Gastroesophageal sphincter (tissue), 3 donors: ENCODE measurements at regions not wholly inside any gene's neighbourhood (a gene's known extent, or its start where the extent isn't known, plus 50 kb on each side); places are given as distances from the start of the nearest gene placed in this dataset.

ENCODE experiments used
- POLR2A ChIP-seq, 2 donors: fragments of 450-650 bp; IDR thresholded peaks; one replicate each; pipeline ENCODE4 v1.6.1; 2017; ENCODE audit warnings: antibody characterized with exemption in 2 of 2, mild to moderate bottlenecking in 2 of 2, moderate library complexity in 1 of 2
- TF ChIP-seq, protein P1 (sequence below), 4 experiments: fragments of 200-600 bp in 2 of 4; fragments of 450-650 bp in 2 of 4; sonication (generic) in 1 of 4; IDR thresholded peaks; one replicate each; pipeline ENCODE4 v1.5.1; 2017 to 2019; ENCODE audit warnings: antibody characterized with exemption in 4 of 4, mild to moderate bottlenecking in 2 of 4, moderate library complexity in 2 of 4

DNA sequence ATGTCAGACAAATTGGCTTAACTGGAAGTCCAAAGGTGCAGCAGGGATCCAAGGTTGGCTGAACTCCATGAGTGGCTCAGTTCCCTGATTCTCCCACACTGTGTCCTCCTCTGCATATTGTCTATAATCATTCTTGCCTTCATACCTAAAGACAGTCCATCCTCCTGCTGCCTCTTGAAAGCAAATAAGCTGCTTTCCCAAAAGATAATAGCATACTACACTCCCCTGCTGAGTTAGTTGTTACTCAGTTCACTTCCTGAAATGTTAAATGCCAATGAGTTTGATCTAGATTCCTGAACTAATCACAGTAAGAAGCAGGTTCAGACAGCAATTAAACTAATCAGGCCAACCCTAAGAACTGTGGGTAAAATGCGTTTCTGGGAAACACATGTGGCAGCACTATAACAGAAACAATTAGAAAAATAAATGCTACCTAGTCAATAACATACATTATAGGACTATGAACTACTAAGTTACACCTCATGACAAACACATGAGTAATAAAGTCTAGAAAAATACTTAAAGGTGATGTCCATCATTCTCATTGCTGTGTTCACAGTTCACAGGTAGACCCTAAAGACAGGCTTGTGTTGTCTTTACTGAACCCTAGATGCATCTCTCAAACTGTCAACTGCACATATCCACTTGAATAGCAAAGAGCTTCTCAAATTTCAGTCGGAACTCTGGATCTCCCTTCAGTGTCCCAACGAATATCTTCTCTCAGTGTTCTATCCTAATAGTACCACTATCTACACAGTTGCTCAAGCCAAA, 50.8 kb upstream of the BOLA1 start:
- TF ChIP-seq, protein P1, sequence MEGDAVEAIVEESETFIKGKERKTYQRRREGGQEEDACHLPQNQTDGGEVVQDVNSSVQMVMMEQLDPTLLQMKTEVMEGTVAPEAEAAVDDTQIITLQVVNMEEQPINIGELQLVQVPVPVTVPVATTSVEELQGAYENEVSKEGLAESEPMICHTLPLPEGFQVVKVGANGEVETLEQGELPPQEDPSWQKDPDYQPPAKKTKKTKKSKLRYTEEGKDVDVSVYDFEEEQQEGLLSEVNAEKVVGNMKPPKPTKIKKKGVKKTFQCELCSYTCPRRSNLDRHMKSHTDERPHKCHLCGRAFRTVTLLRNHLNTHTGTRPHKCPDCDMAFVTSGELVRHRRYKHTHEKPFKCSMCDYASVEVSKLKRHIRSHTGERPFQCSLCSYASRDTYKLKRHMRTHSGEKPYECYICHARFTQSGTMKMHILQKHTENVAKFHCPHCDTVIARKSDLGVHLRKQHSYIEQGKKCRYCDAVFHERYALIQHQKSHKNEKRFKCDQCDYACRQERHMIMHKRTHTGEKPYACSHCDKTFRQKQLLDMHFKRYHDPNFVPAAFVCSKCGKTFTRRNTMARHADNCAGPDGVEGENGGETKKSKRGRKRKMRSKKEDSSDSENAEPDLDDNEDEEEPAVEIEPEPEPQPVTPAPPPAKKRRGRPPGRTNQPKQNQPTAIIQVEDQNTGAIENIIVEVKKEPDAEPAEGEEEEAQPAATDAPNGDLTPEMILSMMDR (IDR thresholded peaks at IDR 0.05), result no peak
- no peak for TF ChIP-seq POLR2A (IDR thresholded peaks at IDR 0.05)
